ENCODE measurements at regions not wholly inside any gene's neighbourhood (a gene's known extent, or its start where the extent isn't known, plus 50 kb on each side); places are given as distances from the start of the nearest gene placed in this dataset.

GRCh38 chr18:77482190-77483085 is 232.8 kb downstream of the GALR1 start:
- H3K27me3 ChIP-seq (ENCODE audit: insufficient read depth, insufficient read length): no peaks in the 10 kb centered on the region
- H3K4me1 ChIP-seq (ENCODE audit: insufficient read depth, insufficient read length): no peaks in the 10 kb centered on the region
- no peaks in the 10 kb centered on the region; the same call in 1 of the 2 replicates for H3K9me3 ChIP-seq (ENCODE audit: insufficient read depth, low read length)
- no peaks in the 10 kb centered on the region for H3K36me3 ChIP-seq (ENCODE audit: insufficient read depth, insufficient read length, low read length)
- DNase-seq (ENCODE audit: low read depth, low spot score): peak; percentile 1
- no peak for TF ChIP-seq SUZ12 (IDR thresholded peaks at IDR 0.05; ENCODE audit: extremely low read depth, insufficient read depth, insufficient read length)
- TF ChIP-seq ZNF274 (IDR thresholded peaks at IDR 0.05; ENCODE audit: low read depth, low read length): no peak
- no peak for TF ChIP-seq YY1 (IDR thresholded peaks at IDR 0.05; ENCODE audit: insufficient read depth, insufficient read length)
- H3K4me3 ChIP-seq (ENCODE audit: insufficient read length, low read depth): no peak overlapping the region
- no peak overlapping the region for H3K9ac ChIP-seq (ENCODE audit: insufficient read length, low read depth)

GRCh38 chr18:77486985-77487384 is 237.3 kb downstream of the GALR1 start:
- DNase-seq (ENCODE audit: low read depth, low spot score): no peak
- H3K9ac ChIP-seq (ENCODE audit: insufficient read length, low read depth): no peak overlapping the region

GRCh38 chr18:77487951-77488740 is 238.5 kb downstream of the GALR1 start:
- TF ChIP-seq SUZ12 (IDR thresholded peaks at IDR 0.05; ENCODE audit: extremely low read depth, insufficient read depth, insufficient read length) (no peak), YY1 (IDR thresholded peaks at IDR 0.05; ENCODE audit: insufficient read depth, insufficient read length) (no peak)
- H3K27me3 ChIP-seq (ENCODE audit: insufficient read depth, insufficient read length): no peaks in the 10 kb centered on the region
- no peak overlapping the region for H3K4me3 ChIP-seq (ENCODE audit: insufficient read length, low read depth)
- H3K4me1 ChIP-seq (ENCODE audit: insufficient read depth, insufficient read length): no peaks in the 10 kb centered on the region
- no peak for DNase-seq (ENCODE audit: low read depth, low spot score)
- H3K9me3 ChIP-seq (ENCODE audit: insufficient read depth, low read length): no peaks in the 10 kb centered on the region; the same call in 1 of the 2 replicates
- no peak overlapping the region for H3K9ac ChIP-seq (ENCODE audit: insufficient read length, low read depth)
- no peaks in the 10 kb centered on the region for H3K36me3 ChIP-seq (ENCODE audit: insufficient read depth, insufficient read length, low read length)

More at GRCh38 chr18:77486985-77487384, 237.3 kb downstream of the GALR1 start:
- no peaks in the 10 kb centered on the region for H3K27me3 ChIP-seq (ENCODE audit: insufficient read depth, insufficient read length)
- no peak overlapping the region for H3K4me3 ChIP-seq (ENCODE audit: insufficient read length, low read depth)
- no peak for TF ChIP-seq YY1 (IDR thresholded peaks at IDR 0.05; ENCODE audit: insufficient read depth, insufficient read length)
- TF ChIP-seq ZNF274 (IDR thresholded peaks at IDR 0.05; ENCODE audit: low read depth, low read length): no peak
- TF ChIP-seq SUZ12 (IDR thresholded peaks at IDR 0.05; ENCODE audit: extremely low read depth, insufficient read depth, insufficient read length): no peak
- H3K4me1 ChIP-seq (ENCODE audit: insufficient read depth, insufficient read length): no peaks in the 10 kb centered on the region
- no peaks in the 10 kb centered on the region for H3K36me3 ChIP-seq (ENCODE audit: insufficient read depth, insufficient read length, low read length)
- H3K9me3 ChIP-seq (ENCODE audit: insufficient read depth, low read length): no peaks in the 10 kb centered on the region; the same call in 1 of the 2 replicates

- no peak overlapping the region for H3K9ac ChIP-seq (ENCODE audit: insufficient read length, low read depth)
- no peak overlapping the region for H3K4me3 ChIP-seq (ENCODE audit: insufficient read length, low read depth)
- no peak for DNase-seq (ENCODE audit: low read depth, low spot score)
- no peaks in the 10 kb centered on the region for H3K36me3 ChIP-seq (ENCODE audit: insufficient read depth, insufficient read length, low read length)
- no peaks in the 10 kb centered on the region for H3K4me1 ChIP-seq (ENCODE audit: insufficient read depth, insufficient read length)
- H3K27me3 ChIP-seq (ENCODE audit: insufficient read depth, insufficient read length): no peaks in the 10 kb centered on the region
- TF ChIP-seq YY1 (IDR thresholded peaks at IDR 0.05; ENCODE audit: insufficient read depth, insufficient read length): no peak
- TF ChIP-seq ZNF274 (IDR thresholded peaks at IDR 0.05; ENCODE audit: low read depth, low read length): no peak
- TF ChIP-seq SUZ12 (IDR thresholded peaks at IDR 0.05; ENCODE audit: extremely low read depth, insufficient read depth, insufficient read length): no peak
- no peaks in the 10 kb centered on the region for H3K9me3 ChIP-seq (ENCODE audit: insufficient read depth, low read length)
Observed at GRCh38 chr18:77495079-77495478, 245.4 kb downstream of the GALR1 start.

GRCh38 chr18:77495982-77496690 is 246.5 kb downstream of the GALR1 start:
- no peaks in the 10 kb centered on the region for H3K4me1 ChIP-seq (ENCODE audit: insufficient read depth, insufficient read length)
- no peaks in the 10 kb centered on the region for H3K36me3 ChIP-seq (ENCODE audit: insufficient read depth, insufficient read length, low read length)
- DNase-seq (ENCODE audit: low read depth, low spot score): no peak
- H3K27me3 ChIP-seq (ENCODE audit: insufficient read depth, insufficient read length): no peaks in the 10 kb centered on the region
- no peak overlapping the region for H3K4me3 ChIP-seq (ENCODE audit: insufficient read length, low read depth)
- H3K9ac ChIP-seq (ENCODE audit: insufficient read length, low read depth): no peak overlapping the region
- H3K9me3 ChIP-seq (ENCODE audit: insufficient read depth, low read length): no peaks in the 10 kb centered on the region
- TF ChIP-seq ZNF274 (IDR thresholded peaks at IDR 0.05; ENCODE audit: low read depth, low read length) (no peak), YY1 (IDR thresholded peaks at IDR 0.05; ENCODE audit: insufficient read depth, insufficient read length) (no peak)

- TF ChIP-seq ZNF274 (IDR thresholded peaks at IDR 0.05; ENCODE audit: low read depth, low read length): no peak
- no peak for TF ChIP-seq YY1 (IDR thresholded peaks at IDR 0.05; ENCODE audit: insufficient read depth, insufficient read length)
- TF ChIP-seq SUZ12 (IDR thresholded peaks at IDR 0.05; ENCODE audit: extremely low read depth, insufficient read depth, insufficient read length): no peak
- Histone ChIP-seq H3K4me1 (ENCODE audit: insufficient read depth, insufficient read length) (no peaks in the 10 kb centered on the region), H3K4me3 (ENCODE audit: insufficient read length, low read depth) (no peak overlapping the region), H3K9me3 (ENCODE audit: insufficient read depth, low read length) (no peaks in the 10 kb centered on the region), H3K36me3 (ENCODE audit: insufficient read depth, insufficient read length, low read length) (no peaks in the 10 kb centered on the region), H3K9ac (ENCODE audit: insufficient read length, low read depth) (no peak overlapping the region), H3K27me3 (ENCODE audit: insufficient read depth, insufficient read length) (no peaks in the 10 kb centered on the region)
- no peak for DNase-seq (ENCODE audit: low read depth, low spot score)
Observed at GRCh38 chr18:77501266-77501665, 251.6 kb downstream of the GALR1 start.
